ENCODE measurements at regions not wholly inside any gene's neighbourhood (a gene's known extent, or its start where the extent isn't known, plus 50 kb on each side); places are given as distances from the start of the nearest gene placed in this dataset.
A peak's percentile ranks its signal among the peaks of the same experiment; 100 is the strongest.
"Not testable (repeated sequence)": the region's sequence is repeated elsewhere in the genome, so short reads cannot be mapped to it uniquely, and the experiment has no call there.

- no peak overlapping the region for H3K4me3 ChIP-seq (ENCODE audit: low read depth, low read length)
Observed at GRCh38 chr4:143819029-143819428, 86.3 kb downstream of the GYPE start.

GRCh38 chr4:143817866-143818265 lies 87.5 kb downstream of the GYPE start:
- not testable (repeated sequence) for H3K4me3 ChIP-seq (ENCODE audit: low read depth, low read length)

More at GRCh38 chr4:143819029-143819428, 86.3 kb downstream of the GYPE start:
- no peak for TF ChIP-seq CTCF (IDR thresholded peaks at IDR 0.05; ENCODE audit: low read depth, low read length)

DNA sequence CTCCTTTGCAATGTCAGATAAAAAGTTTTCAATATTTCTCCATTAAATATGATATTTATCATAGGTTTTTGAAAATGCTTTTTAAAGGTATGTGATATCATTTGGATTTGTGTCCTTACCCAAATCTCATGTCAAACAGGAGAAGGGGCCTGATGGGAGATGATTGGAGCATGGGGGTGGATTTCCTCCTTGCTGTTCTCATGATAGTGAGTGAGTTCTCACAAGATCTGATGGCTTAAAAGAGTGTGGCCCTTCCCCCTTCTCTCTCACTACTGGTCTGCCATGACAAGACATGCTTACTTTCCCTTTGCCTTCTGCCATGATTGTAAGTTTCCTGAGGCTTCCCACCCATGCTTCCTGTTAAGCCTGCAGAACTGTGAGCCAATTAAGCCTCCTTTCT lies 90.0 kb downstream of the GYPE start:
- not testable (repeated sequence) for H3K4me3 ChIP-seq (ENCODE audit: low read depth, low read length)

DNA sequence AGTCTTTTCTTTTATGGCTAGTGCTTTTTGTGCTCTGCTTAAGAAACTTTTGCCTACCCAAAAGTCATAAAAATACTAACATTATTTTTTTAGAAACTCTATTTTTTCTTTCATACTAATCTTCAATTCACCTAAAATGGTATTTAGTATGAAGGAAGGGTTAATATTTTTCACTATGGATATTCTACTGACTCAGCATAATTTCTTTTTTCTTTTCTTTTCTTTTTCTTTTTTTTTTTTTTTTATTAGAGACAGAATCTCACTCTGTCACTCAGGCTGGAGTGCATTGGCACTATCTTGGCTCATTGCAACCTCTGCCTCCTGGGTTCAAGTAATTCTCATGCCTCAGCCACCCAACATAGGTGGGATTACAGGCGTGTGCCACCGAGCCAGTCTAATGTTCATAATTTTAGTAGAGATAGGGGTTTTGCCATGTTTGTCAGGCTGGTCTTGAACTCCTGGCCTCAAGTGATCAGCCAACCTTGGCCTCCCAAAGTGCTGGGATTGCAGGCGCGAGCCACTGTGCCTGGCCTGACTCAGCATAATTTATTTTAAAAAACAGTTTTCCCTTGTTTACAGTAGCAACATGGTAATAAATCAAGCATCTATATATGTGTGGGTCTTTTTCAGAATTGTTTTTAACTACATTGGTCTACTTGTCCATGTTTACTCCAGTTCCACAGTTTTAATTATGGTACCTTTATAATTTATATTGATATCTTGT lies 91.8 kb downstream of the GYPE start:
- not testable (repeated sequence) for H3K4me3 ChIP-seq (ENCODE audit: low read depth, low read length)

GRCh38 chr4:143791693-143792092 lies 91.2 kb upstream of the FREM3 start:
- not testable (repeated sequence) for H3K4me3 ChIP-seq (ENCODE audit: low read depth, low read length)

GRCh38 chr4:143790425-143790824 lies 90.0 kb upstream of the FREM3 start:
- not testable (repeated sequence) for H3K4me3 ChIP-seq (ENCODE audit: low read depth, low read length)

- not testable (repeated sequence) for H3K4me3 ChIP-seq (ENCODE audit: low read depth, low read length)
Observed at GRCh38 chr4:143789618-143790017, 89.1 kb upstream of the FREM3 start.

DNA sequence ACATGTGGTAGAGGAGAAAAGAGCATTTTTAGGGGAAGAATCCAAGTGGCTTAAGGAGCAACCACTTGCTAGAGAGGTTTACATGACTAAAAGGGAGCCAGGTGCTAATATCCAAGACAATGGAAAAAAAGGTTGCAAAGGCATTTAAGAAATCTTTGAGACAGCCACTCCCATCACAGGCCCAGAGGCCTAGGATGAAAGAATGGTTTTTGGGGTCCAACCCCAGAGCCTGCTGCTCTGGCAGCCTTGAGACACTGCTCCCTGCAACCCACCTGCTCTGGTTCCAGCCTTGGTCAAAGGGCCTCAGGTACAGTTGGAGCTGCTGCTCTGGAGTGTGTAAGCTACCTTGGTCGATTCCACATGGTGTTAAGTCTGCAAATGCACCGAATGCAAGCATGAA lies 84.1 kb upstream of the FREM3 start:
- no peak overlapping the region for H3K4me3 ChIP-seq (ENCODE audit: low read depth, low read length)
- no peak for TF ChIP-seq CTCF (IDR thresholded peaks at IDR 0.05; ENCODE audit: low read depth, low read length)

GRCh38 chr4:143782521-143782920 lies 82.0 kb upstream of the FREM3 start:
- no peak for TF ChIP-seq CTCF (IDR thresholded peaks at IDR 0.05; ENCODE audit: low read depth, low read length)

DNA sequence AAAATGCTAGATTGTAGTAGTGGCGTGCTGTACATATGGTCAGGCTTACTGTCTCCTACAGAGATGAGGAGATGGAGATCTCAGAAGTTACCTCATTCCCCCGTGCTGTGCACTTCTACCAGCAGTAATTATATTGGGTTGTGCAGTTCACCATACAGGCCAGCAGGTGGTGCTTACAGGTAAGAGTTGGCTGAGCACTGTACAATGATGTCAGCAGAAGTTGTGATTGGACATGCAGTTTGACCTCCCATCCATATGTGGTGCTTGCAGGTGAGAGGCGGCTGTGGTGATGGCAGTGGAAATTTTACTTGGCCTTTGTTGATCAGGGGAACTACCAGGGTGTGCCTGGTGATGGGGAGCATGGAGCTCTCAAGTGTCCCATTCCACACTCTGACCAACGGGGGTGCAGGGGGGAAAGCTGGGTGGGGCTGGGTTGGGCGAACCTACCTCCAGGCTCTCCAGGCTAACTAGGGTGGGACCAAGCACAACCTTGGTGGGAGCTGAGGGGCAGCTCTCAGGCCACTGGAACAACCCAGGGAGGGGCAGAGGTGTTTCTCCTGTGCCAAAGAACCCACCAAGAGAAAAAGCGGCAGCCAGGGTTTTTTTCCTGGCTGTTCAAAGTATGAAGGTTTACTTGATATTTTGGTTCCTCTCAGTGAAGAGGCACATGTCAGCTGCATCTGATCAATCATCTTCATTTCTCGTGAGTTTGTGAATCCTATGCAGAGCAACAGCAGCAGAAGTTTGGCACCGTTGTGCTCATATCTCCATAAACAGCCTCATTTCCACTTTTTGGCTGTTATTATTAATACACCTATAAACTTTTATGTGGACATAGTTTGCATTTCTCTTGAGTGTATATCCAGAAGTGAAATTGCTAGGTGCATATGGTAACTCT lies 73.8 kb upstream of the FREM3 start:
- peak; percentile 42 for TF ChIP-seq CTCF (IDR thresholded peaks at IDR 0.05; ENCODE audit: low read depth, low read length)
- H3K4me3 ChIP-seq (ENCODE audit: low read depth, low read length), result no peak overlapping the region

More at GRCh38 chr4:143782521-143782920, 82.0 kb upstream of the FREM3 start:
- H3K4me3 ChIP-seq (ENCODE audit: low read depth, low read length), result no peak overlapping the region
